T-helper 22 cell (primary cell): ENCODE measurements at regions not wholly inside any gene's neighbourhood (a gene's known extent, or its start where the extent isn't known, plus 50 kb on each side); places are given as distances from the start of the nearest gene placed in this dataset.

ENCODE experiments used
- DNase-seq: peaks from one replicate; pipeline ENCODE4 v3.0.0-alpha.2; 2020; ENCODE audit warnings: low read depth

DNA sequence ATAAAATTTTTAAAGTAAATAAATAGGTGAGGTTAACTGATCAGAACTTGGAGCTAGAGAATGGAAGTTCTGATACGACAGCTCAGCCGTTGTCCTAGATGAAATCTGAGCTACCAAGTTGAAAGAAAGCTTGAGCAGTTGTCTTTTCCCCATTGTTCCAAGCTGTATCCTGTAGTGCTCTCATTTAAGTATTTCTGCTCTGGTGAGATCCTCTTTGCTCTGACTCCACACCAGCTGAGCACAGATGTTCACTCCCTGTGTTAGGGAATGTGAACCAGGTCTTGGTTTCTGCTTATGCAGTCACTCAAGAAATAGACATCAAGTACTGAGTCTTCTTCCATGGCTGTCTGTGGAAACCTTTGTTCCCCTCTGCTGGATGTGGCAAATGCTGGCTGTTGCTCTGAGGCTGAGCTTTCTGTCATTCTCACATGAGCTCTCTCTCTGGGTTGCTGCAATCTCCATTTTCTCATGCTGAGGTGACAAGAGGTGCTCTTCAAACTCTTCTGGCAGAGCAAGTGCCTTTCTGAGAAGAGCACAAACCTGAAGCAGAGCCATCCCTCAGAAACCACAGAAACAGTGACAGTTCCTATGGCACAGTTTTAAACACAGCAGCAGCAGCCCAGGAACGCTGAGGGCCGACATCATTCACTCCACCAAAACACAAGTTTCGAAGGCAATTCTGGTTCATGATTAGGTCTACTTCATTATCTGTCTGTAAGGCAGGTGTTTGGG lies 194.1 kb downstream of the SP3 start:
- DNase-seq, result no peak

GRCh38 chr2:173772205-173772604 lies 193.0 kb downstream of the SP3 start:
- DNase-seq, result no peak

GRCh38 chr2:173773076-173773475 lies 192.1 kb downstream of the SP3 start:
- DNase-seq, result no peak

GRCh38 chr2:173775440-173775839 lies 189.7 kb downstream of the SP3 start:
- DNase-seq, result no peak

GRCh38 chr2:173782681-173783080 lies 182.5 kb downstream of the SP3 start:
- no peak for DNase-seq

DNA sequence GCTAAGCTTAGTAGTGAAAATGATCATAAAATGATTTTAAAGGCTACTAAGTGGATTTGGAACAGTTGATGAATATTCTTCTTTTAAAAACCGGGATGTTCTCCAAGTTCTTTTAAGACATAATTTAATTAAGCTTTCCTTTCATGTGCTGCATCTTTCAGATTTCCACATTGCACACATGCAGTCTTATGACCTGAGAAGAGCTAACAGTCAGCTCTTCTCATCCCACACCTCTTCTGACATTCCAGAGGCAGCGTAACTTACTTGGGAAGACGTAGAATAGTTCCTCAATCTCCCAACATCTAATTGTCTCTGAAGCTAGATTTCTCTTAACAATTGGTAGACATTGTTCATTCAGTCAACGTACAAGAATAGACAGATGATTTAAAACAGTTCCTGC lies 181.8 kb downstream of the SP3 start:
- DNase-seq, result no peak

DNA sequence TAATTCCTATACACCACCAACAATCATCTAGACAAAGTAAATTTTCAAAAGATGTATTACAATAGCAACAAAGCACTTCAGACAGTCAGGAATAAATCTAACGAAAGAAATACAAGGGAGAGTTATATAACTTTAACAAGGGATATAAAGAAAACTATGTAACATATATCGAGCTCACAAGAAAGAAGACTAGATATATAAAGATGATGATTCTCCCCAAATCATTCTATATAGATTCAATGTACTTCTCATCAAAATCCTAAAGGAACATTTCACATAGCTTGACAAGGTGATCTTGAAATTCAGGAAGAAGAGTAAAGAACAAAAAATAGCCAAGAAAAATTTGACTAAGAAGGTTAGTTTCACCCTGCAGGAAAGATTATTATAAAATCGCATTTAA lies 179.4 kb downstream of the SP3 start:
- DNase-seq, result no peak

GRCh38 chr2:173791502-173791901 lies 173.7 kb downstream of the SP3 start:
- no peak for DNase-seq

DNA sequence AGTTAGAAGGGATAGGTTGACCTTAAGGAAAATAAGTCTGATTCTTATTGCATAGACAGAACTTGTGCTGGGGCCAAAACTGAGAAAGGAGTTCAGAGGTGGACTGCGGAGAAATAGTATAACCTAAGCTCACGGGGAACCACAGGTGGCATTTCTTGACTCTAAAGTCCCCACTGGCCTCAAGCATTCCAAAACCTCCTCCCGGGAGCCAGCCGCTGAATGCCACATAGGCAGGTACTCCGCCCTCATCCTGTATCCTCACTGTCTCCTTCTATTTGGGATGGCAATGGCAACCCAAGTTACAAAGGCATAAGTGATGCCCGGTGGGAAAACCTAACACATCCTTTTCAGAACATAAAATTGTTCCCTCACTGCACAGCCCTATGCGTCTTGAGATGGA lies 173.0 kb downstream of the SP3 start:
- no peak for DNase-seq

- DNase-seq, result no peak
These were observed 172.4 kb downstream of the SP3 start for GRCh38 chr2:173792741-173793140.

- no peak for DNase-seq
These were observed 171.2 kb downstream of the SP3 start for GRCh38 chr2:173793709-173794565.

- DNase-seq, result no peak
These were observed 167.4 kb downstream of the SP3 start for GRCh38 chr2:173797586-173798263.

DNA sequence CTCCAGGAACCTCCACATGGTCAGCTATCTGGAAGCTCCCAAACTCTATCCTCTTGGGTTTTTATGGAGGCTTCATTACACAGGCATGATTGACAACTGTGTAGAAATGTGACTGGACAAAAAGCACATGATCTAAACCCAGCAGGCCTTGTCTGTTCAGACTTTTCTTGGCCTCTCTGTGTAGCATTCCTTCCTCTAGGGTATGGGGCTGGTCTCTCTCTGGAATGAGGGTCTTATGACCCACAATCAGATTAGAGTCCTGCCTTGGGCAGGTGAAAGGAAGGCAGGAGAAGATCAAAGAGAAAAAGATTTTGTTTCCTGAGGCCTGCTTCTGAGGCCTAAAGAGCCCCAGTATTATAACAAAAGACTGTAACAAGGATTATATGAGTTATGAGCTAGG lies 162.7 kb downstream of the SP3 start:
- no peak for DNase-seq

DNA sequence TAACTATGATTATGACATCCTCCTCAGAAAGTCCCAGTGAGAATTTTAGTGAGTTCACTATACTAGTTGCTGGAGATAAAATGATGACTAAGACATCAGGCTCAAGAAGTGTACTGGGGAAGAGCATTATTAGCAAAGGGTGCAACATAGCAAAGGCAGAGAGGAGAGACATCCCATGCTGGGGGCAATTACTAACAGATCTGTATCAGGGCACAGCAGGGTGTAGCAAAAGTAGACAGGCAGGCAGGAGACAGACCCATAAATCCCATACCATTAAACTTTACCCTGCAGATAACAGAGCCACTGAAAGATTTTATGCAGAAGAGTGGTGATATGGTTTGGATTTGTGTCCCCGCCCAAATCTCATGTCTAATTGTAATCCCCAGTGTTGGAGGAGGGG lies 161.7 kb downstream of the SP3 start:
- DNase-seq, result no peak

DNA sequence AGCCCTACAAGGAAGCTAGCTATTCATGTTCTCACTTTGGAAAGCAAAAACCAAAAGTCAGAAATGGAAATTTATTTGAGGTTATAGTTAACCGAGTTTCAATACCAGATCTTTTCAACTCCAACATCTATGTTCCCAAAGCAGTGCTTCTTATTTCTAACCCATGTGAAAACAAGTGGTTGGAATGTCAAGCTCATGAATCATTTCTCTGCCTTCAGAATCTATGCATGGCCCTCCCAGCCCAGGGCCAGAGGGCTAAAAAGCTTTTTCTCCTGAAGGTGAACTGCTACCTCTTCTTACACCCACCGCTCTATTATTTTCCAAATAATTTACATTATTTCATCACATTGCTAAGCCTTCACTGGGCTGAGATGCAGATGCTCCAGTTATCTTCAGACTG lies 158.4 kb downstream of the SP3 start:
- no peak for DNase-seq

- no peak for DNase-seq
These were observed 156.5 kb downstream of the SP3 start for GRCh38 chr2:173808718-173809117.

DNA sequence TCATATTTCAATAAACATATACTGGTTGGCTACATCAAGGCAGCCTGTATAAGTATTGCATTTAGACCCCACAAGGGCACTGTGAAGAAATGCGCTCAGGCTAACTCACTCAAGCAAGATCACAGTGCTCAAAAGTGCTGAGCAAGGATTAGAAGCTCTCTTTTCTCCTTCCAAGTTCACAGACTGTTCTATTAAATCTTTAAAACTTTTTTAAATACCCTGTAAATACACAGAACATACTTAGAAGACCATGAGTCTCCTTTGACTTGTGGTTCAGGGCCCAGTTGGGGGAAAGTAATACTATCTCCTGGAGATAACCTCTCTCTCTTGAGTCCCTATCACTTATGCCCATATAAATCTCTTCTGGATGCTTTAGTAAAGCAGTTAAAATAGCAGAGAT lies 152.9 kb downstream of the SP3 start:
- DNase-seq, result no peak

- no peak for DNase-seq
These were observed 150.9 kb downstream of the SP3 start for GRCh38 chr2:173814306-173814705.

GRCh38 chr2:173815772-173816171 lies 149.4 kb downstream of the SP3 start:
- no peak for DNase-seq

GRCh38 chr2:173817582-173817981 lies 147.6 kb downstream of the SP3 start:
- no peak for DNase-seq

DNA sequence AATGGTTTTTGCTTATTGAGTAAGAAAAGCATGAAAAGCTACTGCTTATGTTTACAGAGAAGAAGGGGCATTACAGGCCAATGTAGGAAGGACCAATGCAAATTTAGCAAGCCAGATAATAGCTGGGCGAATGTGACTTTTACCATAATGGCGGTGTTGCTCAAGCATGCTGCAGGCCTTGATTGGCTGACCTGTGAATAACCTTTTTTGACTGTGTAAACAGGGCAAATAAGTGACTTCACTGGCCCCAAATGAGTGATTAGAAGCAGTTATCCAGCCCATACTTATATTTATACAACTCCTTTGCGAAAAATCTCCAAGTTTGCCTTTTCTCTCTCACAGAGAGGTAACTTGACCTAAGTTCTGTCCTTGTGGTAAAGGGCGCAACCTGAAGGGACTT lies 146.9 kb downstream of the SP3 start:
- no peak for DNase-seq

DNA sequence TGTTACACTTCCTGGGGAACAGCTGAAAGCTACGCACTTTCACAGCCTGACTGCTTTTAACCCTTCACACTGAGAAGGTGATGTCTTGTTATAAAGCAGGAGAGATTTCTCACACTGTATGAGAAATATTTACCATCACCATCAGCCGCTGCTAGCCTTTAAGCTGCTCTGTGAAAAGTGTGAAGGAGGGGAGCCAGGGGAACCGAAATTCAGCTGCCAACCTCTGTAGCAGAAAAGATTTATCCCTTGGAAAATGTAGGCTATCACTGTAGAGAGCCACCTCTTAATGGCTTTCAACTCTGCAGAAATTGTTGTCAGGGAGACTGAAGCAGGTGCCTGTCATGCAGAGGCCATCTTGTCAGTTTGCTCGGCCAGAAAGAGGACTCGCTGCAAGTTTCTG lies 145.3 kb downstream of the SP3 start:
- no peak for DNase-seq

DNA sequence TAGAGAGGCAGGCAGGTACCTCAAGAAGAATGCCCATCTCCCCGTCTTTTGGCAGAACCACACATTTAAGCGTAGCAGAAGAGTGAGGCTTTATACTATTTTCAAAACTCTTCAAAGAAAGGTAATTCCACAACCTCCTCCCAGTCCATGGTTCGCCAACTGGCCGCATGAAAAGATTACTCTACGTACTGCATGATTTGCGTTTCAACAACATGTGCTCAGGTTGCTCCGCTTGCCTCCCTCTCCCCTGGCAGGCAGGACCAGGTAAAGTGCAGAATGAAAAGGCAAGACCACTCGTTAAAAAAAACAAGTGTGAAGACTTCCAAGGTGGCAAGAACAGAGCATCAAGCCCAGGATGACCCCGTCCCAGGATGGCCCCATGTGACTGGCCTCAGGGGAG lies 143.7 kb downstream of the SP3 start:
- no peak for DNase-seq
